ENCODE measurements at regions not wholly inside any gene's neighbourhood (a gene's known extent, or its start where the extent isn't known, plus 50 kb on each side); places are given as distances from the start of the nearest gene placed in this dataset.
"Not testable (repeated sequence)": the region's sequence is repeated elsewhere in the genome, so short reads cannot be mapped to it uniquely, and the experiment has no call there.

DNA sequence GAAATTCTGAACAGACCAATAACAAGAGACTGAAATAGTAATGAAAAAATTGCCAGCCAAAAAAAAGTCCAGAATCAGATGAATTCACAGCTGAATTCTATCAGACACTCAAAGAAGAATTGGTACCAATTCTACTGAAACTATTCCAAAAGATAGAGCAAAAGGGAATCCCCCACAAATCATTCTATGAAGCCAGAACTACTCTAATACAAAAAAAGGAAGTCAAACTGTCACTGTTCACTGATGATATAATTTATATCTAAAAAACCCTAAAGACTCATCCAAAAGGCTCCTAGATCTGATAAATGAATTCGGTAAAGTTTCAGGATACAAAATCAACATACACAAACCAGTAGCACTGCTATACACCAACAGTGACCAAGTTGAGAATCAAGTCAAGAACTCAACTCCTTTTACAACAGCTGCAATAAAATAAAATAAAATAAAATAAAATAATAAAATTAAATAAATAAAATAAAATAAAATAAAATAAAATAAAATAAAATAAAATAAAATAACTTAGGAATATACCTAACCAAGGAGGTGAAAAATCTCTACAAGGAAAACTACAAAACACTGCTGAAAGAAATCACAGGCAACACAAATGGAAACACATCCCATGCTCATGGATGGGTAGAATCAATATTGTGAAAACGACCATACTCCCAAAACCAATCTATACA lies 270.1 kb upstream of the PREP start:
- not testable (repeated sequence) for H3K27me3 ChIP-seq (ENCODE audit: insufficient read depth, low read length); H3K36me3 ChIP-seq (ENCODE audit: insufficient read depth, low read length); H3K4me3 ChIP-seq (ENCODE audit: low read length); H3K9ac ChIP-seq (ENCODE audit: low read depth, low read length); H3K27ac ChIP-seq (ENCODE audit: low read depth, low read length); H3K4me1 ChIP-seq (ENCODE audit: insufficient read depth, low read length); H3K9me3 ChIP-seq (ENCODE audit: insufficient read depth, low read depth, low read length)
- WGBS = 93% methylated on average over 2 of the region's 2 CpGs

GRCh38 chr6:105669232-105669631 lies 266.4 kb upstream of the PREP start:
- Histone ChIP-seq H3K36me3 (ENCODE audit: insufficient read depth, low read length) (no peaks in the 10 kb centered on the region), H3K4me3 (ENCODE audit: low read length) (no peak overlapping the region), H3K4me1 (ENCODE audit: insufficient read depth, low read length) (0 out of 2 replicates have a peak, but pooled peaks cover 3% of the 10 kb centered on the region), H3K27me3 (ENCODE audit: insufficient read depth, low read length) (no peaks in the 10 kb centered on the region), H3K9me3 (ENCODE audit: insufficient read depth, low read depth, low read length) (peaks cover 7% of the 10 kb centered on the region; the same call in 1 of the 2 replicates), H3K9ac (ENCODE audit: low read depth, low read length) (no peak overlapping the region), H3K27ac (ENCODE audit: low read depth, low read length) (no peak overlapping the region)
- 66% methylated on average over 4 of the region's 5 CpGs for WGBS

- Histone ChIP-seq H3K9me3 (ENCODE audit: insufficient read depth, low read depth, low read length) (peaks cover 9% of the 10 kb centered on the region; the same call in 1 of the 2 replicates), H3K27ac (ENCODE audit: low read depth, low read length) (no peak overlapping the region), H3K27me3 (ENCODE audit: insufficient read depth, low read length) (no peaks in the 10 kb centered on the region), H3K9ac (ENCODE audit: low read depth, low read length) (no peak overlapping the region), H3K4me3 (ENCODE audit: low read length) (no peak overlapping the region), H3K4me1 (ENCODE audit: insufficient read depth, low read length) (0 out of 2 replicates have a peak, but pooled peaks cover 3% of the 10 kb centered on the region), H3K36me3 (ENCODE audit: insufficient read depth, low read length) (no peaks in the 10 kb centered on the region)
- WGBS = 96% methylated on average over 12 of the region's 12 CpGs
Measured at GRCh38 chr6:105667056-105667455, 264.2 kb upstream of the PREP start.

- 75% methylated on average over 2 of the region's 2 CpGs for WGBS
Measured at GRCh38 chr6:105664931-105665330, 262.0 kb upstream of the PREP start.

DNA sequence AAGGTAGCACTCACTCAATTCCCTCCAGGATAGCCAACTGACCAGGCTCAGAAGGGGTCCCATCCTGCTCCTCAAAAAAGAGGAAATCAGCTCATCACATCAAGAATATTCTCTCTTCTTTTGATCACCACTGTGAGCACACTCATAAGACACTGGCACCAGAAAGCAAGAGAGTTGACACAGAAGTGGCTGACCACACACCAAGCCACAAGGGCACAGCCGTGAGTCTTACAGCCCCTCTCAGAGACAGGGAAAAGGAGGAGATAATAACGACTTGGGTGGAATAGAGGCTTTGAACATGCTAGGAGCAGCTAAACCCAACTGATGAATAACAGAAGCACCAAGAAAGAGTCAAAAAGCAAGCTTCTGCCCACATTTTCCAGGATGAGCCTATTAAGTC lies 249.1 kb upstream of the PREP start:
- H3K36me3 ChIP-seq (ENCODE audit: insufficient read depth, low read length) = no peaks in the 10 kb centered on the region
- no peaks in the 10 kb centered on the region for H3K27me3 ChIP-seq (ENCODE audit: insufficient read depth, low read length)
- no peak overlapping the region for H3K4me3 ChIP-seq (ENCODE audit: low read length)
- H3K9me3 ChIP-seq (ENCODE audit: insufficient read depth, low read depth, low read length) = no peaks in the 10 kb centered on the region
- WGBS = 88% methylated on average over 2 of the region's 2 CpGs
- peaks cover 9% of the 10 kb centered on the region; the same call in 1 of the 2 replicates for H3K4me1 ChIP-seq (ENCODE audit: insufficient read depth, low read length)
- H3K9ac ChIP-seq (ENCODE audit: low read depth, low read length) = no peak overlapping the region
- no peak overlapping the region for H3K27ac ChIP-seq (ENCODE audit: low read depth, low read length)

More at GRCh38 chr6:105664931-105665330, 262.0 kb upstream of the PREP start:
- no peaks in the 10 kb centered on the region for H3K36me3 ChIP-seq (ENCODE audit: insufficient read depth, low read length)
- H3K4me1 ChIP-seq (ENCODE audit: insufficient read depth, low read length) = 0 out of 2 replicates have a peak, but pooled peaks cover 3% of the 10 kb centered on the region
- no peak overlapping the region for H3K27ac ChIP-seq (ENCODE audit: low read depth, low read length)
- peaks cover 7% of the 10 kb centered on the region; the same call in 1 of the 2 replicates for H3K9me3 ChIP-seq (ENCODE audit: insufficient read depth, low read depth, low read length)
- H3K4me3 ChIP-seq (ENCODE audit: low read length) = no peak overlapping the region
- no peak overlapping the region for H3K9ac ChIP-seq (ENCODE audit: low read depth, low read length)
- no peaks in the 10 kb centered on the region for H3K27me3 ChIP-seq (ENCODE audit: insufficient read depth, low read length)

GRCh38 chr6:105650347-105650746 lies 247.5 kb upstream of the PREP start:
- H3K27me3 ChIP-seq (ENCODE audit: insufficient read depth, low read length) = no peaks in the 10 kb centered on the region
- no peaks in the 10 kb centered on the region for H3K9me3 ChIP-seq (ENCODE audit: insufficient read depth, low read depth, low read length)
- H3K36me3 ChIP-seq (ENCODE audit: insufficient read depth, low read length) = no peaks in the 10 kb centered on the region
- no peak overlapping the region for H3K27ac ChIP-seq (ENCODE audit: low read depth, low read length)
- H3K9ac ChIP-seq (ENCODE audit: low read depth, low read length) = no peak overlapping the region
- no peak overlapping the region for H3K4me3 ChIP-seq (ENCODE audit: low read length)
- peaks cover 9% of the 10 kb centered on the region; the same call in 1 of the 2 replicates for H3K4me1 ChIP-seq (ENCODE audit: insufficient read depth, low read length)
- WGBS = 100% methylated on average over 1 of the region's 1 CpG

GRCh38 chr6:105649192-105649591 lies 246.3 kb upstream of the PREP start:
- WGBS = 100% methylated on average over 1 of the region's 1 CpG
- no peaks in the 10 kb centered on the region for H3K27me3 ChIP-seq (ENCODE audit: insufficient read depth, low read length)
- no peaks in the 10 kb centered on the region for H3K9me3 ChIP-seq (ENCODE audit: insufficient read depth, low read depth, low read length)
- H3K9ac ChIP-seq (ENCODE audit: low read depth, low read length) = no peak overlapping the region
- H3K4me1 ChIP-seq (ENCODE audit: insufficient read depth, low read length) = peaks cover 9% of the 10 kb centered on the region; the same call in 1 of the 2 replicates
- H3K4me3 ChIP-seq (ENCODE audit: low read length) = no peak overlapping the region
- H3K36me3 ChIP-seq (ENCODE audit: insufficient read depth, low read length) = no peaks in the 10 kb centered on the region
- no peak overlapping the region for H3K27ac ChIP-seq (ENCODE audit: low read depth, low read length)

DNA sequence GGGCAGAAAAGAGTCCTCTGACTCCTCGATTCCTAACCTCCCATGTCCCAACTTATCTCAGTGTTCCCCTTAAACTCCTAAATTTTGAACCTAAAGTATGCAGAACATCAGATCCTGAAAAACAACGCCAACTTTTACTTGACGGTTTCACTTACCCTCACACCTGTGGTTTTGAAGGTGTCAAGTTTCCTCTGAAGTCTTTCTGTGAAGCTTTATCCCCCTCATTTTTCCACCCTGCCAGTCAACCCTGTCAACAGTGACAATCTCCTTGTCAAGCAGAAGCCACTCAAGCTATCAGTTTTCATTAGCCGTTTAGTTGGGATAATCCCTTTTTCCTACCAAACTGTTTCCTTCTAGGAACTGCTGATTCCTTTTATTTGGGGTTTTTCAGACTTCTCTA lies 245.4 kb upstream of the PREP start:
- Histone ChIP-seq H3K27ac (ENCODE audit: low read depth, low read length) (no peak overlapping the region), H3K27me3 (ENCODE audit: insufficient read depth, low read length) (no peaks in the 10 kb centered on the region), H3K4me3 (ENCODE audit: low read length) (no peak overlapping the region), H3K9me3 (ENCODE audit: insufficient read depth, low read depth, low read length) (no peaks in the 10 kb centered on the region), H3K9ac (ENCODE audit: low read depth, low read length) (no peak overlapping the region), H3K36me3 (ENCODE audit: insufficient read depth, low read length) (no peaks in the 10 kb centered on the region), H3K4me1 (ENCODE audit: insufficient read depth, low read length) (peaks cover 9% of the 10 kb centered on the region; the same call in 1 of the 2 replicates)
- WGBS = 75% methylated on average over 4 of the region's 4 CpGs

DNA sequence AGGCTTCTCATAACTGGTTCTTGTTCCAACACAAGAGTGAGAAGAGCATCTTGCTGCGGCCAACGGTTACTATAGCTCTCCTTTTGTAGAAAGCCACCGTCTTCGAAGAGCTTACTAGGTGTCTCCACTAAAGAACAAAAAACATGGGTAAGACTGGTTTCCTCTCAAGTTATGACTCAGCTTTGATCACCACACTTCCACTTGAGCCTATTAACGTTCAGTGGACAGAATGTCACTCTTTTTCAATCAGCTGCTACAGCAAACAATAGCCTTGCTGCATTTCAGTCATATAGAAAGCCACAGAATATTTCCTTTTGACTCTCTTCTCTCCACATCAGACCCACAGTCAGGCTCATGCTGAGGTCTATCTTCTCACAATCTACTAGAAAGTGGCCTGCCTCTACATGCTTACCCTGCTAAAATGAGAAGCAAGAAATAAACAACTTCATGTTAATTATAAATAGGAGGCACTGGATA lies 243.5 kb upstream of the PREP start:
- H3K27ac ChIP-seq (ENCODE audit: low read depth, low read length) = no peak overlapping the region
- H3K9ac ChIP-seq (ENCODE audit: low read depth, low read length) = no peak overlapping the region
- no peaks in the 10 kb centered on the region for H3K9me3 ChIP-seq (ENCODE audit: insufficient read depth, low read depth, low read length)
- H3K36me3 ChIP-seq (ENCODE audit: insufficient read depth, low read length) = no peaks in the 10 kb centered on the region
- H3K4me1 ChIP-seq (ENCODE audit: insufficient read depth, low read length) = peaks cover 9% of the 10 kb centered on the region; the same call in 1 of the 2 replicates
- WGBS = 95% methylated on average over 5 of the region's 5 CpGs
- no peak overlapping the region for H3K4me3 ChIP-seq (ENCODE audit: low read length)
- H3K27me3 ChIP-seq (ENCODE audit: insufficient read depth, low read length) = no peaks in the 10 kb centered on the region

DNA sequence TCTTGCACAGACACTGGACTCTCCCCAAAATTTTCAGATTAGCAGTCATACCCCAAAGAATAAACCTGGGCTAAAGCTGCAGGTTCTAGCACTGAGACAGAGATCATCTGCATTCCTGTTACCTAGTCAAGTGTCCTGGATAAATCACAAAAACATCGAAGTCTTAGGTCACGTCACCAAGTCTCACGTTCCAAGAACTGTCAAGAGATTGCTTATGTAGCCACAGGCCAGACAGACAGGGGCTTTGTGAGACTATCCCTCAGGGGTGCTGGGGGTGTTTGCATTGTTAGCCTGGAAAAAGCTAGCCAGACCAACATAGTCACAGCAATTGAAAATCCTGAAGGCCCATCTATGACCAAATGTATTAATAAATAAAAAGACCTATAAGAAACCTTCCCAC lies 243.1 kb upstream of the PREP start:
- Histone ChIP-seq H3K27me3 (ENCODE audit: insufficient read depth, low read length) (no peaks in the 10 kb centered on the region), H3K4me1 (ENCODE audit: insufficient read depth, low read length) (peaks cover 9% of the 10 kb centered on the region; the same call in 1 of the 2 replicates), H3K27ac (ENCODE audit: low read depth, low read length) (no peak overlapping the region), H3K9ac (ENCODE audit: low read depth, low read length) (no peak overlapping the region), H3K9me3 (ENCODE audit: insufficient read depth, low read depth, low read length) (no peaks in the 10 kb centered on the region), H3K36me3 (ENCODE audit: insufficient read depth, low read length) (no peaks in the 10 kb centered on the region), H3K4me3 (ENCODE audit: low read length) (no peak overlapping the region)
- whole genome bisulfite sequencing = 96% methylated on average over 3 of the region's 3 CpGs

DNA sequence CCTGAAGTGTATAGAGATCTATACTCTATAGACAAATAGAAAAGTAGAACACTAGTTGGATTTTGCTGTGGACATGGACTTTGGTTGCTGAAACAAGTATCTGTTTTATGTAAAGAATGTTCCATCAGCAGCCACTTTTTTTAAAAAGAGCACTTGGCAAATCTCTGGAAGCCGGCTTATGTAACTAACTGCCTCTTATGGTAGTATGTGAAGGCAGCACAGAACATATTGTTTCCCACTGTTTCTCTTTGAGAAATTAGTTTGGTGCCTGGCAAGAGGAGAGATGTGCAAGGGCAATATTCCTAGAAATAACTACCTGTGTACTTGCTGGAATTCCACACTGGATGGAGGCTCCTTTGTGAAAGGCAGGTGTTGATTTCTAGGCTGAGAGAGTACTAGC lies 242.3 kb upstream of the PREP start:
- Histone ChIP-seq H3K9me3 (ENCODE audit: insufficient read depth, low read depth, low read length) (no peaks in the 10 kb centered on the region), H3K27ac (ENCODE audit: low read depth, low read length) (no peak overlapping the region), H3K27me3 (ENCODE audit: insufficient read depth, low read length) (no peaks in the 10 kb centered on the region), H3K36me3 (ENCODE audit: insufficient read depth, low read length) (no peaks in the 10 kb centered on the region), H3K4me3 (ENCODE audit: low read length) (no peak overlapping the region), H3K4me1 (ENCODE audit: insufficient read depth, low read length) (peaks cover 9% of the 10 kb centered on the region; the same call in 1 of the 2 replicates), H3K9ac (ENCODE audit: low read depth, low read length) (no peak overlapping the region)
- WGBS = 100% methylated on average over 1 of the region's 1 CpG

Measured in HUES64 (cell line).